Esophagus squamous epithelium (tissue), 4 donors: ENCODE measurements at regions not wholly inside any gene's neighbourhood (a gene's known extent, or its start where the extent isn't known, plus 50 kb on each side); places are given as distances from the start of the nearest gene placed in this dataset.

Source experiments
- CTCF ChIP-seq, 6 experiments: fragments of 450-650 bp in 4 of 6; fragments of 200-600 bp in 2 of 6; sonication (generic) in 2 of 6; IDR thresholded peaks; one replicate each; pipeline ENCODE4 v1.5.1; 2016 to 2019; ENCODE audit warnings: antibody characterized with exemption in 6 of 6, mild to moderate bottlenecking in 4 of 6, moderate library complexity in 4 of 6
- POLR2A ChIP-seq, 4 donors: fragments of 450-650 bp; IDR thresholded peaks; one replicate each; pipeline ENCODE4 v1.6.1; 2017; ENCODE audit warnings: antibody characterized with exemption in 4 of 4, mild to moderate bottlenecking in 4 of 4, moderate library complexity in 3 of 4

DNA sequence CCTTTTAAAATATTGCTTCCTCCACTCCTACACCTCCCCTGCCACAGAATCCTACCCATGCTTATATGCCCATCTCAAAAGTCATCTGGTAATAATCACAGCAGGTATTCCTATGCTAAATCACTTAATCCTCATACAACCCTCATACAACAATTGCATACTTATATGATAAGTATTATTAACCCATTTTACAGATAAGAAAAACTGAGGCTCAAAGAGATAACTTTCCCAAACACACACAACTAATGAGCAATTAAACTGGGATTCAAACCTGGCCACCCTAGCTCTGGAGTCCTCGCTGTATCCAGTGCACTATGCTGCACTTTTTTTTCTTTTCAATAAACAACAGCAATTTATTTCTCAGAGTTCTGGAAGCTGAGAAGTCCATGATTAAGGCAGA lies 99.8 kb upstream of the TSPAN5 start:
- TF ChIP-seq CTCF (IDR thresholded peaks at IDR 0.05) (no peak), POLR2A (IDR thresholded peaks at IDR 0.05) (no peak)
